Liver (tissue), 8 donors: ENCODE measurements at regions not wholly inside any gene's neighbourhood (a gene's known extent, or its start where the extent isn't known, plus 50 kb on each side); places are given as distances from the start of the nearest gene placed in this dataset.

ENCODE experiments used
- DNase-seq: peaks from one replicate; pipeline ENCODE4 v3.0.0-alpha.2; 2017; ENCODE audit warnings: low spot score
- H3K27ac ChIP-seq, 2 donors: one replicate each; pipeline ENCODE4 v1.7.0; 2013; ENCODE audit warnings: inconsistent platforms in 2 of 2, low read length in 2 of 2, control low read depth in 1 of 2, low read depth in 1 of 2, mild to moderate bottlenecking in 1 of 2
- H3K27me3 ChIP-seq, 4 donors: one replicate each; pipeline versions ENCODE4 v1.6.1 to v1.7.0; 2013; ENCODE audit warnings: low read length in 3 of 4, inconsistent platforms in 1 of 4, mild to moderate bottlenecking in 1 of 4, moderate library complexity in 1 of 4; ENCODE audit not compliant: control insufficient read depth in 4 of 4, insufficient read depth in 4 of 4
- H3K36me3 ChIP-seq, 4 donors: one replicate each; pipeline versions ENCODE4 v1.6.1 to v1.7.0; 2013; ENCODE audit warnings: low read length in 3 of 4, mild to moderate bottlenecking in 3 of 4, low read depth in 1 of 4, moderate library complexity in 1 of 4; ENCODE audit not compliant: control insufficient read depth in 4 of 4, insufficient read depth in 3 of 4
- H3K4me1 ChIP-seq, 4 donors: one replicate each; pipeline versions ENCODE4 v1.6.1 to v1.7.0; 2013; ENCODE audit warnings: low read length in 3 of 4, mild to moderate bottlenecking in 3 of 4, moderate library complexity in 1 of 4; ENCODE audit not compliant: control insufficient read depth in 4 of 4, insufficient read depth in 4 of 4
- H3K4me3 ChIP-seq, 3 donors: one replicate each; pipeline versions ENCODE4 v1.6.1 to v1.7.0; 2013; ENCODE audit warnings: low read length in 3 of 3, control low read depth in 1 of 3, low read depth in 1 of 3, mild to moderate bottlenecking in 1 of 3
- H3K9ac ChIP-seq, 2 donors: one replicate each; pipeline ENCODE4 v1.7.0; 2013; ENCODE audit warnings: low read length in 2 of 2, mild to moderate bottlenecking in 2 of 2, moderate library complexity in 2 of 2, control low read depth in 1 of 2, low read depth in 1 of 2
- H3K9me3 ChIP-seq, 4 donors: one replicate each; pipeline versions ENCODE4 v1.6.1 to v1.7.0; 2013; ENCODE audit warnings: low read length in 3 of 4; ENCODE audit not compliant: control insufficient read depth in 4 of 4
- EGR1 ChIP-seq, 2 donors: IDR thresholded peaks; 2 replicates each; pipeline ENCODE4 v1.6.1; 2016 to 2018; ENCODE audit warnings: antibody characterized with exemption in 2 of 2, low read depth in 2 of 2
- FOXA1 ChIP-seq: IDR thresholded peaks from 2 replicates; pipeline ENCODE4 v1.6.1; 2016; ENCODE audit warnings: antibody characterized with exemption
- FOXA2 ChIP-seq: IDR thresholded peaks from 2 replicates; pipeline ENCODE4 v1.6.1; 2016; ENCODE audit warnings: antibody characterized with exemption
- GABPA ChIP-seq, 2 donors: IDR thresholded peaks in 1 of 2; conservative IDR thresholded peaks in 1 of 2; 2 replicates each; pipeline ENCODE4 v1.6.1; 2016; ENCODE audit warnings: antibody characterized with exemption in 2 of 2, mild to moderate bottlenecking in 1 of 2, moderate library complexity in 1 of 2
- HNF4A ChIP-seq, 2 donors: conservative IDR thresholded peaks; 2 replicates each; pipeline ENCODE4 v1.6.1; 2016; ENCODE audit warnings: antibody characterized with exemption in 2 of 2, mild to moderate bottlenecking in 2 of 2
- HNF4G ChIP-seq: IDR thresholded peaks from 2 replicates; pipeline ENCODE4 v1.6.1; 2016; ENCODE audit warnings: antibody characterized with exemption
- JUND ChIP-seq, 2 donors: IDR thresholded peaks; 2 replicates each; pipeline ENCODE4 v1.6.1; 2016; ENCODE audit warnings: antibody characterized with exemption in 2 of 2
- NR2F2 ChIP-seq: IDR thresholded peaks from 2 replicates; pipeline ENCODE4 v1.6.1; 2016; ENCODE audit warnings: antibody characterized with exemption
- RAD21 ChIP-seq, 2 donors: IDR thresholded peaks; 2 replicates each; pipeline ENCODE4 v1.6.1; 2016; ENCODE audit warnings: antibody characterized with exemption in 2 of 2, mild to moderate bottlenecking in 2 of 2
- RXRA ChIP-seq, 2 donors: IDR thresholded peaks; 2 replicates each; pipeline ENCODE4 v1.6.1; 2017 to 2018; ENCODE audit warnings: antibody characterized with exemption in 2 of 2, mild to moderate bottlenecking in 1 of 2
- SP1 ChIP-seq: IDR thresholded peaks from 2 replicates; pipeline ENCODE4 v1.6.1; 2018; ENCODE audit warnings: antibody characterized with exemption, mild to moderate bottlenecking
- TAF1 ChIP-seq: conservative IDR thresholded peaks from 2 replicates; pipeline ENCODE4 v1.6.1; 2016; ENCODE audit warnings: antibody characterized with exemption, mild to moderate bottlenecking
- YY1 ChIP-seq: IDR thresholded peaks from 2 replicates; pipeline ENCODE4 v1.6.1; 2016; ENCODE audit warnings: antibody characterized with exemption, mild to moderate bottlenecking
- WGBS: extraction: QIAGEN DNeasy Blood & Tissue Kit; methylation state at CpG from one replicate; pipeline ENCODE4 v1.1.7; 2013; 5-methylcytosine and 5-hydroxymethylcytosine counted together
- TF ChIP-seq, protein P1 (sequence below): fragments of 150-350 bp; IDR thresholded peaks from 2 replicates; pipeline ENCODE4 v1.5.1; 2017; ENCODE audit warnings: improper control_type of control experiment, low read depth, low read length; ENCODE audit not compliant: missing input control
- TF ChIP-seq, protein P2 (sequence below): IDR thresholded peaks from 2 replicates; pipeline ENCODE4 v1.6.1; 2016; ENCODE audit warnings: antibody characterized with exemption
- TF ChIP-seq, protein P3 (sequence below): IDR thresholded peaks from 2 replicates; pipeline ENCODE4 v1.6.1; 2016; ENCODE audit warnings: antibody characterized with exemption
- TF ChIP-seq, protein P4 (sequence below): IDR thresholded peaks from 2 replicates; pipeline ENCODE4 v1.6.1; 2016; ENCODE audit warnings: antibody characterized with exemption, mild to moderate bottlenecking
- TF ChIP-seq, protein P5 (sequence below): IDR thresholded peaks from 2 replicates; pipeline ENCODE4 v1.6.1; 2016; ENCODE audit warnings: antibody characterized with exemption
- donor health status: healthy.
- donor health status: healthy.
- donor health status: healthy.
- donor health status: healthy.
- donor health status: healthy.

DNA sequence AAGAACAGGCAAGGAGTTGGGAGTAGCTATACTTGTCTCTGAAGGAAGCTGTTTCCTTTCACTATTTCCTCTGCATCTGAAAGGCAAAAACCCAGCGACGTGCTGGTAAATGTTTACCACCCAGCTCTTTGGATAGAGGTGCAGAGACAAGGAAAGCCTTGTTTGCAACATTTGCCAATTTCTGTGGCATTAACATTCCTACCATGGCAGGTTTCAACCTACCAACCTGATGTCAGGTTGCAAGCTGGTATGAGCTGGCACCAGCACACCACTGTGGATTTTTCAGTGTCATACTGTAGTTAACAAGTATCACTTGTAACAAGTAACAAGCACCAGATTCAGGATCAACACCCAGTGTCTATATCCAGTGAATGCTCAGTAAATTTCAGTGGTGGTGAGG lies 294.8 kb upstream of the TMPO start:
- 41% methylated on average over 2 of the region's 2 CpGs for WGBS

More for the DNA sequence above, 294.8 kb upstream of the TMPO start:
- Histone ChIP-seq H3K27me3 (peaks cover 0 to 4% (median 0%) of the 10 kb centered on the region in 4 donors), H3K9me3 (no peaks in the 10 kb centered on the region), H3K4me1 (peaks cover 0 to 4% (median 0%) of the 10 kb centered on the region in 4 donors), H3K27ac (no peak overlapping the region), H3K4me3 (no peak overlapping the region), H3K36me3 (no peaks in the 10 kb centered on the region), H3K9ac (no peak overlapping the region)
- no peak for TF ChIP-seq HNF4G
- TF ChIP-seq, protein P1, sequence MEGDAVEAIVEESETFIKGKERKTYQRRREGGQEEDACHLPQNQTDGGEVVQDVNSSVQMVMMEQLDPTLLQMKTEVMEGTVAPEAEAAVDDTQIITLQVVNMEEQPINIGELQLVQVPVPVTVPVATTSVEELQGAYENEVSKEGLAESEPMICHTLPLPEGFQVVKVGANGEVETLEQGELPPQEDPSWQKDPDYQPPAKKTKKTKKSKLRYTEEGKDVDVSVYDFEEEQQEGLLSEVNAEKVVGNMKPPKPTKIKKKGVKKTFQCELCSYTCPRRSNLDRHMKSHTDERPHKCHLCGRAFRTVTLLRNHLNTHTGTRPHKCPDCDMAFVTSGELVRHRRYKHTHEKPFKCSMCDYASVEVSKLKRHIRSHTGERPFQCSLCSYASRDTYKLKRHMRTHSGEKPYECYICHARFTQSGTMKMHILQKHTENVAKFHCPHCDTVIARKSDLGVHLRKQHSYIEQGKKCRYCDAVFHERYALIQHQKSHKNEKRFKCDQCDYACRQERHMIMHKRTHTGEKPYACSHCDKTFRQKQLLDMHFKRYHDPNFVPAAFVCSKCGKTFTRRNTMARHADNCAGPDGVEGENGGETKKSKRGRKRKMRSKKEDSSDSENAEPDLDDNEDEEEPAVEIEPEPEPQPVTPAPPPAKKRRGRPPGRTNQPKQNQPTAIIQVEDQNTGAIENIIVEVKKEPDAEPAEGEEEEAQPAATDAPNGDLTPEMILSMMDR, result no peak
- no peak for TF ChIP-seq RXRA (IDR thresholded peaks at IDR 0.05)
- TF ChIP-seq, protein P2, sequence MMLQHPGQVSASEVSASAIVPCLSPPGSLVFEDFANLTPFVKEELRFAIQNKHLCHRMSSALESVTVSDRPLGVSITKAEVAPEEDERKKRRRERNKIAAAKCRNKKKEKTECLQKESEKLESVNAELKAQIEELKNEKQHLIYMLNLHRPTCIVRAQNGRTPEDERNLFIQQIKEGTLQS, result no peak
- TF ChIP-seq YY1, result no peak
- TF ChIP-seq, protein P3, sequence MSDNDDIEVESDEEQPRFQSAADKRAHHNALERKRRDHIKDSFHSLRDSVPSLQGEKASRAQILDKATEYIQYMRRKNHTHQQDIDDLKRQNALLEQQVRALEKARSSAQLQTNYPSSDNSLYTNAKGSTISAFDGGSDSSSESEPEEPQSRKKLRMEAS, result no peak
- TF ChIP-seq, protein P4, sequence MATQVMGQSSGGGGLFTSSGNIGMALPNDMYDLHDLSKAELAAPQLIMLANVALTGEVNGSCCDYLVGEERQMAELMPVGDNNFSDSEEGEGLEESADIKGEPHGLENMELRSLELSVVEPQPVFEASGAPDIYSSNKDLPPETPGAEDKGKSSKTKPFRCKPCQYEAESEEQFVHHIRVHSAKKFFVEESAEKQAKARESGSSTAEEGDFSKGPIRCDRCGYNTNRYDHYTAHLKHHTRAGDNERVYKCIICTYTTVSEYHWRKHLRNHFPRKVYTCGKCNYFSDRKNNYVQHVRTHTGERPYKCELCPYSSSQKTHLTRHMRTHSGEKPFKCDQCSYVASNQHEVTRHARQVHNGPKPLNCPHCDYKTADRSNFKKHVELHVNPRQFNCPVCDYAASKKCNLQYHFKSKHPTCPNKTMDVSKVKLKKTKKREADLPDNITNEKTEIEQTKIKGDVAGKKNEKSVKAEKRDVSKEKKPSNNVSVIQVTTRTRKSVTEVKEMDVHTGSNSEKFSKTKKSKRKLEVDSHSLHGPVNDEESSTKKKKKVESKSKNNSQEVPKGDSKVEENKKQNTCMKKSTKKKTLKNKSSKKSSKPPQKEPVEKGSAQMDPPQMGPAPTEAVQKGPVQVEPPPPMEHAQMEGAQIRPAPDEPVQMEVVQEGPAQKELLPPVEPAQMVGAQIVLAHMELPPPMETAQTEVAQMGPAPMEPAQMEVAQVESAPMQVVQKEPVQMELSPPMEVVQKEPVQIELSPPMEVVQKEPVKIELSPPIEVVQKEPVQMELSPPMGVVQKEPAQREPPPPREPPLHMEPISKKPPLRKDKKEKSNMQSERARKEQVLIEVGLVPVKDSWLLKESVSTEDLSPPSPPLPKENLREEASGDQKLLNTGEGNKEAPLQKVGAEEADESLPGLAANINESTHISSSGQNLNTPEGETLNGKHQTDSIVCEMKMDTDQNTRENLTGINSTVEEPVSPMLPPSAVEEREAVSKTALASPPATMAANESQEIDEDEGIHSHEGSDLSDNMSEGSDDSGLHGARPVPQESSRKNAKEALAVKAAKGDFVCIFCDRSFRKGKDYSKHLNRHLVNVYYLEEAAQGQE, result no peak
- TF ChIP-seq HNF4A (conservative IDR thresholded peaks at IDR 0.05), result no peak
- TF ChIP-seq SP1, result no peak
- no peak for TF ChIP-seq FOXA1
- TF ChIP-seq FOXA2, result no peak
- no peak for TF ChIP-seq RAD21 (IDR thresholded peaks at IDR 0.05)
- no peak for TF ChIP-seq GABPA (IDR thresholded peaks at IDR 0.05 in 1 of 2, conservative IDR thresholded peaks at IDR 0.05 in 1 of 2)
- TF ChIP-seq EGR1 (IDR thresholded peaks at IDR 0.05; ENCODE audit: low read depth in 2 of 2), result no peak
- TF ChIP-seq JUND (IDR thresholded peaks at IDR 0.05), result no peak
- TF ChIP-seq NR2F2, result no peak
- no peak for TF ChIP-seq TAF1
- TF ChIP-seq, protein P5, sequence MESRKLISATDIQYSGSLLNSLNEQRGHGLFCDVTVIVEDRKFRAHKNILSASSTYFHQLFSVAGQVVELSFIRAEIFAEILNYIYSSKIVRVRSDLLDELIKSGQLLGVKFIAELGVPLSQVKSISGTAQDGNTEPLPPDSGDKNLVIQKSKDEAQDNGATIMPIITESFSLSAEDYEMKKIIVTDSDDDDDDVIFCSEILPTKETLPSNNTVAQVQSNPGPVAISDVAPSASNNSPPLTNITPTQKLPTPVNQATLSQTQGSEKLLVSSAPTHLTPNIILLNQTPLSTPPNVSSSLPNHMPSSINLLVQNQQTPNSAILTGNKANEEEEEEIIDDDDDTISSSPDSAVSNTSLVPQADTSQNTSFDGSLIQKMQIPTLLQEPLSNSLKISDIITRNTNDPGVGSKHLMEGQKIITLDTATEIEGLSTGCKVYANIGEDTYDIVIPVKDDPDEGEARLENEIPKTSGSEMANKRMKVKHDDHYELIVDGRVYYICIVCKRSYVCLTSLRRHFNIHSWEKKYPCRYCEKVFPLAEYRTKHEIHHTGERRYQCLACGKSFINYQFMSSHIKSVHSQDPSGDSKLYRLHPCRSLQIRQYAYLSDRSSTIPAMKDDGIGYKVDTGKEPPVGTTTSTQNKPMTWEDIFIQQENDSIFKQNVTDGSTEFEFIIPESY, result no peak
- DNase-seq, result no peak
